GM12878 (cell line): ENCODE measurements at regions not wholly inside any gene's neighbourhood (a gene's known extent, or its start where the extent isn't known, plus 50 kb on each side); places are given as distances from the start of the nearest gene placed in this dataset.

ENCODE experiments used
- ATAC-seq: fragments of 200-7000 bp; cut with Tn5 transposase; 3 replicates; pipeline ENCODE4 v1.9.1; 2020; ENCODE audit warnings: mild to moderate bottlenecking, moderate library complexity
- BruUV-seq: library from RNA; stranded (reverse); fragments of 400-500 nt; replicated peaks from 2 replicates; lab custom pipeline; 2021; lab: Mats Ljungman, UMichigan
- CTCF ChIA-PET: fragments of 300-600 bp; sonication (Branson Sonifier 250); formaldehyde crosslinking; extraction: SDS; loops from one replicate; lab custom pipeline; 2021; ENCODE audit warnings: inconsistent platforms; lab: Yijun Ruan, JAX
- POLR2A ChIA-PET: fragments of 350-600 bp; formaldehyde crosslinking; extraction: SDS; loops from one replicate; lab custom pipeline; 2021; ENCODE audit warnings: inconsistent platforms; lab: Charles Lee
- RAD21 ChIA-PET: fragments of 300-600 bp; sonication (Branson Sonifier 250); formaldehyde crosslinking; loops from one replicate; lab custom pipeline; 2023; ENCODE audit warnings: antibody characterized with exemption; ENCODE audit not compliant: unreplicated experiment; lab: Charles Lee
- SMC1A ChIA-PET: fragments of 300-600 bp; sonication (Branson Sonifier 250); formaldehyde crosslinking; loops from one replicate; lab custom pipeline; 2023; ENCODE audit not compliant: unreplicated experiment, uncharacterized antibody; lab: Charles Lee
- DNase-seq: peaks from one replicate; pipeline ENCODE4 v3.0.0-alpha.2; 2011; ENCODE audit warnings: low read depth, low spot score
- FAIRE-seq: peaks from 3 replicates; lab custom pipeline; 2011; peaks lifted over from hg19 to GRCh38; lab: Jason Lieb, UNC
- H2AFZ ChIP-seq: 2 replicates; pipeline ENCODE4 v1.6.0; 2011; ENCODE audit warnings: low read depth, low read length, control low read depth; ENCODE audit not compliant: control insufficient read depth
- H3K27ac ChIP-seq: 2 replicates; pipeline ENCODE4 v1.5.1; 2011; ENCODE audit warnings: control low read depth; ENCODE audit not compliant: control insufficient read depth, insufficient read depth
- H3K27me3 ChIP-seq, 2 experiments: replicated peaks in 1 of 2; 2 replicates each; pipeline versions ENCODE4 v1.6.0 to v1.6.1; 2011; ENCODE audit warnings: low read length in 1 of 2; ENCODE audit not compliant: control insufficient read depth in 2 of 2, insufficient read depth in 2 of 2
- H3K36me3 ChIP-seq, 2 experiments: 2 replicates each; pipeline ENCODE4 v1.5.1; 2011; ENCODE audit warnings: low read length in 1 of 2; ENCODE audit not compliant: control insufficient read depth in 2 of 2, insufficient read depth in 2 of 2
- H3K4me1 ChIP-seq: 2 replicates; pipeline ENCODE4 v1.6.1; 2011; ENCODE audit warnings: mild to moderate bottlenecking, low read length, moderate library complexity, mixed read lengths; ENCODE audit not compliant: control insufficient read depth, insufficient read depth
- H3K4me2 ChIP-seq: 2 replicates; pipeline ENCODE4 v1.6.0; 2011; ENCODE audit warnings: control low read depth; ENCODE audit not compliant: control insufficient read depth, insufficient read depth
- H3K4me3 ChIP-seq: fragments of 200-600 bp; sonication (generic); 2 replicates; pipeline ENCODE4 v1.5.1; 2016
- H3K79me2 ChIP-seq: 2 replicates; pipeline ENCODE4 v1.6.0; 2011; ENCODE audit warnings: low read length; ENCODE audit not compliant: control insufficient read depth, insufficient read depth
- H3K9ac ChIP-seq: 2 replicates; pipeline ENCODE4 v1.8.0; 2011; ENCODE audit warnings: low read length, control low read depth, mixed read lengths; ENCODE audit not compliant: control insufficient read depth, insufficient read depth
- H3K9me3 ChIP-seq: replicated peaks from 3 replicates; pipeline ENCODE4 v1.5.1; 2011; ENCODE audit warnings: mild to moderate bottlenecking, low read length; ENCODE audit not compliant: control insufficient read depth, insufficient read depth
- H4K20me1 ChIP-seq: 2 replicates; pipeline ENCODE4 v1.6.0; 2011; ENCODE audit not compliant: control insufficient read depth, insufficient read depth
- BACH1 ChIP-seq: fragments of 450-650 bp; IDR thresholded peaks from 2 replicates; pipeline ENCODE4 v1.6.1; 2017; ENCODE audit warnings: mild to moderate bottlenecking, borderline replicate concordance
- BHLHE40 ChIP-seq, 2 experiments: fragments of 450-650 bp in 1 of 2; IDR thresholded peaks; 2 replicates each; pipeline ENCODE4 v1.6.1; 2011 to 2017; ENCODE audit warnings: low read depth in 2 of 2, borderline replicate concordance in 1 of 2, improper control_type of control experiment in 1 of 2, low read length in 1 of 2, mild to moderate bottlenecking in 1 of 2
- HDAC6 ChIP-seq: fragments of 200-600 bp; sonication (generic); IDR thresholded peaks from one replicate; pipeline ENCODE4 v1.8.0; 2017; ENCODE audit warnings: antibody characterized with exemption; ENCODE audit not compliant: unreplicated experiment
- HDGF ChIP-seq: fragments of 450-650 bp; IDR thresholded peaks from 2 replicates; pipeline ENCODE4 v1.6.1; 2016; ENCODE audit warnings: antibody characterized with exemption
- KDM1A ChIP-seq: fragments of 200-600 bp; sonication (generic); IDR thresholded peaks from 2 replicates; pipeline ENCODE4 v1.6.1; 2016; ENCODE audit warnings: borderline replicate concordance
- MEF2B ChIP-seq: fragments of 450-650 bp; IDR thresholded peaks from 2 replicates; pipeline ENCODE4 v1.6.1; 2018; ENCODE audit warnings: mild to moderate bottlenecking, moderate library complexity; ENCODE audit not compliant: partially characterized antibody, poor library complexity, severe bottlenecking
- MXI1 ChIP-seq: fragments of 150-350 bp; IDR thresholded peaks from 2 replicates; pipeline ENCODE4 v1.6.1; 2011; ENCODE audit warnings: low read depth, mild to moderate bottlenecking, inconsistent platforms, low read length, improper control_type of control experiment
- POLR2AphosphoS2 ChIP-seq: IDR thresholded peaks from 2 replicates; pipeline ENCODE4 v1.6.1; 2011; ENCODE audit warnings: low read depth, mild to moderate bottlenecking, low read length, improper control_type of control experiment, moderate library complexity
- RB1 ChIP-seq: fragments of 450-650 bp; formaldehyde crosslinking; IDR thresholded peaks from 2 replicates; pipeline ENCODE4 v1.6.1; 2017; ENCODE audit warnings: mild to moderate bottlenecking, borderline replicate concordance
- RCOR1 ChIP-seq: conservative IDR thresholded peaks from 2 replicates; pipeline ENCODE4 v1.6.1; 2012; ENCODE audit warnings: low read depth, low read length, improper control_type of control experiment
- TARDBP ChIP-seq: IDR thresholded peaks from 2 replicates; pipeline ENCODE4 v1.6.1; 2016; ENCODE audit warnings: borderline replicate concordance
- TCF12 ChIP-seq: IDR thresholded peaks from 2 replicates; pipeline ENCODE4 v1.6.1; 2011; ENCODE audit warnings: low read depth, mild to moderate bottlenecking, low read length
- ZBTB11 ChIP-seq: fragments of 450-650 bp; formaldehyde crosslinking; IDR thresholded peaks from 2 replicates; pipeline ENCODE4 v1.5.0; 2022; ENCODE audit warnings: mild to moderate bottlenecking, missing genetic modification characterization
- WGBS: methylation state at CpG from one replicate; pipeline ENCODE4 v1.1.6; 2016; ENCODE audit warnings: low lambda C conversion rate; ENCODE audit not compliant: insufficient replicate concordance, insufficient coverage; ENCODE audit errors: missing lambda C conversion rate; 5-methylcytosine and 5-hydroxymethylcytosine counted together
- in situ Hi-C: fragments of 300-500 bp; cut with MboI; formaldehyde crosslinking; loops from 9 replicates; pipeline ENCODE4 v1.14.3; 2018; ENCODE audit warnings: mixed read lengths
- intact Hi-C: fragments of 100-400 bp; cut with micrococcal nuclease; formaldehyde crosslinking; loops from one replicate; pipeline ENCODE4 v1.14.2; 2022; ENCODE audit not compliant: unreplicated experiment
- TF ChIP-seq, protein P1 (sequence below): fragments of 450-650 bp; formaldehyde crosslinking; IDR thresholded peaks from 2 replicates; pipeline ENCODE4 v1.4.0; 2022; ENCODE audit warnings: mild to moderate bottlenecking, moderate library complexity
- TF ChIP-seq, protein P2 (sequence below): fragments of 150-350 bp; IDR thresholded peaks from 2 replicates; pipeline ENCODE4 v1.6.1; 2016; ENCODE audit warnings: low read depth, low read length

- POLR2A ChIA-PET = no interaction called here
- intact Hi-C loops (loop anchor here (10.0 kb wide), 1 partner anchor 267 kb away; no protein-coding TSS in a partner anchor), in situ Hi-C loops (no loop called here)
- Histone ChIP-seq H3K27ac (no peak overlapping the region), H3K36me3 (no peaks in the 10 kb centered on the region), H3K4me1 (no peaks in the 10 kb centered on the region), H4K20me1 (no peaks in the 10 kb centered on the region), H3K4me3 (no peak overlapping the region), H3K79me2 (no peaks in the 10 kb centered on the region), H3K4me2 (no peak overlapping the region), H3K9me3 (no peaks in the 10 kb centered on the region), H3K9ac (no peak overlapping the region), H2AFZ (no peak overlapping the region), H3K27me3 (no peaks in the 10 kb centered on the region)
- no peak for FAIRE-seq
- SMC1A ChIA-PET = interaction anchor here (1.0 to 1.2 kb wide), 2 partner anchors 94 to 981 kb away, joined by 3 to 4 read pairs; no protein-coding TSS in a partner anchor
- RAD21 ChIA-PET = no interaction called here
- WGBS = 44% methylated on average over 2 of the region's 2 CpGs
- no peak for ATAC-seq
- CTCF ChIA-PET = interaction anchor here (0.6 to 1.9 kb wide), 6 partner anchors 10 to 596 kb away, joined by 3 to 5 read pairs (median 4); no protein-coding TSS in a partner anchor
- no TSS peak for BruUV-seq
- no peak for DNase-seq
- no peak for TF ChIP-seq TARDBP
- TF ChIP-seq ZBTB11 (CRISPR knock-in tag) = no peak
- no peak for TF ChIP-seq HDAC6
- no peak for TF ChIP-seq POLR2AphosphoS2
- no peak for TF ChIP-seq RB1
- TF ChIP-seq BHLHE40 (IDR thresholded peaks at IDR 0.05; ENCODE audit: borderline replicate concordance in 1 of 2, low read depth in 2 of 2, low read length in 1 of 2) = no peak
- no peak for TF ChIP-seq MEF2B
- TF ChIP-seq, protein P1, sequence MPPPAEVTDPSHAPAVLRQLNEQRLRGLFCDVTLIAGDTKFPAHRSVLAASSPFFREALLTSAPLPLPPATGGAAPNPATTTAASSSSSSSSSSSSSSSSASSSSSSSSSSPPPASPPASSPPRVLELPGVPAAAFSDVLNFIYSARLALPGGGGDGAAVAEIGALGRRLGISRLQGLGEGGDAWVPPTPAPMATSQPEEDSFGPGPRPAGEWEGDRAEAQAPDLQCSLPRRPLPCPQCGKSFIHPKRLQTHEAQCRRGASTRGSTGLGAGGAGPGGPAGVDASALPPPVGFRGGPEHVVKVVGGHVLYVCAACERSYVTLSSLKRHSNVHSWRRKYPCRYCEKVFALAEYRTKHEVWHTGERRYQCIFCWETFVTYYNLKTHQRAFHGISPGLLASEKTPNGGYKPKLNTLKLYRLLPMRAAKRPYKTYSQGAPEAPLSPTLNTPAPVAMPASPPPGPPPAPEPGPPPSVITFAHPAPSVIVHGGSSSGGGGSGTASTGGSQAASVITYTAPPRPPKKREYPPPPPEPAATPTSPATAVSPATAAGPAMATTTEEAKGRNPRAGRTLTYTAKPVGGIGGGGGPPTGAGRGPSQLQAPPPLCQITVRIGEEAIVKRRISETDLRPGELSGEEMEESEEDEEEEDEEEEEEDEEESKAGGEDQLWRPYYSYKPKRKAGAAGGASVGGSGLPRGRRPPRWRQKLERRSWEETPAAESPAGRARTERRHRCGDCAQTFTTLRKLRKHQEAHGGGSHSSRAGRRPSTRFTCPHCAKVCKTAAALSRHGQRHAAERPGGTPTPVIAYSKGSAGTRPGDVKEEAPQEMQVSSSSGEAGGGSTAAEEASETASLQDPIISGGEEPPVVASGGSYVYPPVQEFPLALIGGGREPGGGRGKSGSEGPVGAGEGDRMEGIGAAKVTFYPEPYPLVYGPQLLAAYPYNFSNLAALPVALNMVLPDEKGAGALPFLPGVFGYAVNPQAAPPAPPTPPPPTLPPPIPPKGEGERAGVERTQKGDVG = no peak
- no peak for TF ChIP-seq RCOR1
- no peak for TF ChIP-seq HDGF
- no peak for TF ChIP-seq MXI1
- no peak for TF ChIP-seq KDM1A
- no peak for TF ChIP-seq BACH1
- no peak for TF ChIP-seq TCF12
- TF ChIP-seq, protein P2, sequence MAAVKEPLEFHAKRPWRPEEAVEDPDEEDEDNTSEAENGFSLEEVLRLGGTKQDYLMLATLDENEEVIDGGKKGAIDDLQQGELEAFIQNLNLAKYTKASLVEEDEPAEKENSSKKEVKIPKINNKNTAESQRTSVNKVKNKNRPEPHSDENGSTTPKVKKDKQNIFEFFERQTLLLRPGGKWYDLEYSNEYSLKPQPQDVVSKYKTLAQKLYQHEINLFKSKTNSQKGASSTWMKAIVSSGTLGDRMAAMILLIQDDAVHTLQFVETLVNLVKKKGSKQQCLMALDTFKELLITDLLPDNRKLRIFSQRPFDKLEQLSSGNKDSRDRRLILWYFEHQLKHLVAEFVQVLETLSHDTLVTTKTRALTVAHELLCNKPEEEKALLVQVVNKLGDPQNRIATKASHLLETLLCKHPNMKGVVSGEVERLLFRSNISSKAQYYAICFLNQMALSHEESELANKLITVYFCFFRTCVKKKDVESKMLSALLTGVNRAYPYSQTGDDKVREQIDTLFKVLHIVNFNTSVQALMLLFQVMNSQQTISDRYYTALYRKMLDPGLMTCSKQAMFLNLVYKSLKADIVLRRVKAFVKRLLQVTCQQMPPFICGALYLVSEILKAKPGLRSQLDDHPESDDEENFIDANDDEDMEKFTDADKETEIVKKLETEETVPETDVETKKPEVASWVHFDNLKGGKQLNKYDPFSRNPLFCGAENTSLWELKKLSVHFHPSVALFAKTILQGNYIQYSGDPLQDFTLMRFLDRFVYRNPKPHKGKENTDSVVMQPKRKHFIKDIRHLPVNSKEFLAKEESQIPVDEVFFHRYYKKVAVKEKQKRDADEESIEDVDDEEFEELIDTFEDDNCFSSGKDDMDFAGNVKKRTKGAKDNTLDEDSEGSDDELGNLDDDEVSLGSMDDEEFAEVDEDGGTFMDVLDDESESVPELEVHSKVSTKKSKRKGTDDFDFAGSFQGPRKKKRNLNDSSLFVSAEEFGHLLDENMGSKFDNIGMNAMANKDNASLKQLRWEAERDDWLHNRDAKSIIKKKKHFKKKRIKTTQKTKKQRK = no peak
Measured at GRCh38 chr20:12837646-12838045, 171.1 kb upstream of the SPTLC3 start.
